ENCODE measurements at regions not wholly inside any gene's neighbourhood (a gene's known extent, or its start where the extent isn't known, plus 50 kb on each side); places are given as distances from the start of the nearest gene placed in this dataset.

DNA sequence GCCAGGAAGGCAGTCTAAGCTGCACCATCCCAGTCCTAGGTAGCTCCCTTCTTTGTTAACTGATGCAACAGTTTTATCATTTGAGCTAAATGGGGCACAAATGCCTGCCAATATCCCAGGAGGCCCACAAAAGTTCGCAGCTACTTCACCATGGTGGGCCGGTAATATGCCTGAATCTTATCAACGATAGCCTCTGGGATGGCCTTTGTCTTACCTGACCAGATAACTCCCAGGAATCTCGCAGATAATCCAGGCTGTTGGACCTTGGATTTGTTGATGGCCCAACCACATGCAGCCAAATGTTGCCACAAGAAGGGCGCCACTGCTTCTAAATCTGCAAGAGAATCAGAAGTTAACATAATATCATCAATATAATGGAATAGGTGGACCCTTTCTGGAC lies 83.8 kb upstream of the ATP10B start:
- TF ChIP-seq CTCF (IDR thresholded peaks at IDR 0.05; ENCODE audit: low read length, missing control alignments): no peak
- H3K4me3 ChIP-seq (replicated peaks; ENCODE audit: low read depth, low read length): no peak overlapping the region
- no peak for DNase-seq (ENCODE audit: low read depth)

GRCh38 chr5:160931283-160931682 lies 79.3 kb upstream of the ATP10B start:
- no peak for DNase-seq (ENCODE audit: low read depth)
- H3K4me3 ChIP-seq (replicated peaks; ENCODE audit: low read depth, low read length): no peak overlapping the region
- no peak for TF ChIP-seq CTCF (IDR thresholded peaks at IDR 0.05; ENCODE audit: low read length, missing control alignments)

DNA sequence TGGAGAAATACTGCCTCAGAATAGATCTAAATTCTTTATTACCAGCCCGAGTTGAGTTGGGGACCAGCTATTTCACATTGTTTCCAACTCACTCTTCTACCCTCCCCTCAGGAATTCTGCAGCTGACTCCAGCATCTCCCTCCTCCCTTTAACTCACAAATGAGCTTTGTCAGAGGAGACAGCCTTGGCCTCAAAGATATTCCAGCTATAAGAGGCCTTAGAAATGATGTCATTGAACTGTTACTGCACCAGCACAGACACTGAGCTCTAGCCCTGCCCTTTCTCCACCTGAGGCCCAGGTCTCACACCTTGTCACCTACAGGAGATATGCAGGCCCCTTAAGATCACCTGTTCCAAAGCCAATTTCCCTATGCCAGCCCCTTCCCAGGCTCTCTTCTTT lies 78.4 kb upstream of the ATP10B start:
- no peak for TF ChIP-seq CTCF (IDR thresholded peaks at IDR 0.05; ENCODE audit: low read length, missing control alignments)
- H3K4me3 ChIP-seq (replicated peaks; ENCODE audit: low read depth, low read length): no peak overlapping the region
- DNase-seq (ENCODE audit: low read depth): no peak

DNA sequence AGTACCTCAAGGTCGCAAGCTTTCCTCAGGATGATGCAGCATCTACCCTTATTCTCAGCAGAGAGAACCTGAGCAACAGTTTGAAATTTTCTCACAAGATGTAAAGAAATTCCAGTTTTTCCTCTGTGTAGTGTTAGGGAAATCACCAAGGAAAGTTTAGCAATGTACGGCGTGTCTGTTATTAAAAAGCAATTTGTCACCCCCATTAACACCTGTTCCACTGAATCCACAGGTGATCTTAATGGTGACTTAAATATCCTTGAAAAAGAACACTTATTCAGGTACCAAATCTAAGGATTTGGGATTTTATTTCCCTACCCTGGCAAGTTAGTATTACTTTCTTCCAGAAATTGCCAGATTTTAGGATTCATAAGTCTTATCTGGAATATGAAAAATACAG lies 77.9 kb upstream of the ATP10B start:
- no peak for TF ChIP-seq CTCF (IDR thresholded peaks at IDR 0.05; ENCODE audit: low read length, missing control alignments)
- no peak overlapping the region for H3K4me3 ChIP-seq (replicated peaks; ENCODE audit: low read depth, low read length)
- DNase-seq (ENCODE audit: low read depth): no peak

GRCh38 chr5:160929360-160929759 lies 77.3 kb upstream of the ATP10B start:
- no peak for DNase-seq (ENCODE audit: low read depth)
- H3K4me3 ChIP-seq (replicated peaks; ENCODE audit: low read depth, low read length): no peak overlapping the region
- TF ChIP-seq CTCF (IDR thresholded peaks at IDR 0.05; ENCODE audit: low read length, missing control alignments): no peak

DNA sequence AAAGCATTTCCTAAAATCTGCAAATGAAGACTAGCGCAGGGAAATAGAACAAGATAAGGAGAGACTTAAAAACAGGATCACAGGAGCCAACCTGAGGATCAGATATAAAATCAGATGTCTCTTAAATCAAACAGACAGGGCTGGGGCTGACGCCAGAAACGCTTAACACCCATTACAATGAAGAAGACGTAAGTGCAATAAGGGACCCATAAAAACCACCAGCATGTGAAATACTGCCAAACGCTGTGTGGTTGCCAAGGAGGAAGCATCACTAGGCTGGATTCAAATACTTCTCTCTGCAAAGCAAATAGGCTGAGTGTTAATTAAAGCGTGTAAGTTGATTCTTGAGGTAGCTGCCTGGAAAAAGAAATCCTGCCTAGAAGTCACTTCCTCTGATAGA lies 74.4 kb upstream of the ATP10B start:
- no peak for TF ChIP-seq CTCF (IDR thresholded peaks at IDR 0.05; ENCODE audit: low read length, missing control alignments)
- H3K4me3 ChIP-seq (replicated peaks; ENCODE audit: low read depth, low read length): no peak overlapping the region
- no peak for DNase-seq (ENCODE audit: low read depth)

GRCh38 chr5:160925281-160925680 lies 73.3 kb upstream of the ATP10B start:
- DNase-seq (ENCODE audit: low read depth): no peak
- no peak overlapping the region for H3K4me3 ChIP-seq (replicated peaks; ENCODE audit: low read depth, low read length)
- TF ChIP-seq CTCF (IDR thresholded peaks at IDR 0.05; ENCODE audit: low read length, missing control alignments): no peak

All from fibroblast of pulmonary artery (primary cell).